ENCODE measurements at regions not wholly inside any gene's neighbourhood (a gene's known extent, or its start where the extent isn't known, plus 50 kb on each side); places are given as distances from the start of the nearest gene placed in this dataset.
"Not testable (repeated sequence)": the region's sequence is repeated elsewhere in the genome, so short reads cannot be mapped to it uniquely, and the experiment has no call there.

- Mint-ChIP-seq H3K4me3 (no peak overlapping the region), H3K36me3 (no peaks in the 10 kb centered on the region), H3K27ac (no peak overlapping the region), H3K9me3 (peaks cover 8% of the 10 kb centered on the region), H3K4me1 (ENCODE audit: low read depth) (no peaks in the 10 kb centered on the region), H3K27me3 (no peaks in the 10 kb centered on the region)
- intact Hi-C loops (cut with micrococcal nuclease): no loop called here
- ChIA-PET CTCF (no interaction called here), POLR2A (no interaction called here)
- no peak for DNase-seq
Measured at GRCh38 chr9:102941868-102942267, 53.3 kb upstream of the CYLC2 start.

GRCh38 chr9:102922526-102922925 lies 72.6 kb upstream of the CYLC2 start:
- intact Hi-C loops (cut with micrococcal nuclease): loop anchor here (10.0 kb wide), 1 partner anchor 92 kb away; no protein-coding TSS in a partner anchor
- H3K4me1 Mint-ChIP-seq (ENCODE audit: low read depth): no peaks in the 10 kb centered on the region
- CTCF ChIA-PET: no interaction called here
- no peaks in the 10 kb centered on the region for H3K36me3 Mint-ChIP-seq
- no peak overlapping the region for H3K27ac Mint-ChIP-seq
- H3K9me3 Mint-ChIP-seq: peaks cover 2% of the 10 kb centered on the region
- POLR2A ChIA-PET: no interaction called here
- DNase-seq: no peak
- H3K4me3 Mint-ChIP-seq: no peak overlapping the region
- no peaks in the 10 kb centered on the region for H3K27me3 Mint-ChIP-seq

- Mint-ChIP-seq H3K27ac (no peak overlapping the region), H3K4me1 (ENCODE audit: low read depth) (no peaks in the 10 kb centered on the region), H3K4me3 (no peak overlapping the region), H3K9me3 (peaks cover 14% of the 10 kb centered on the region), H3K36me3 (no peaks in the 10 kb centered on the region), H3K27me3 (no peaks in the 10 kb centered on the region)
- intact Hi-C loops (cut with micrococcal nuclease): no loop called here
- DNase-seq: no peak
- ChIA-PET CTCF (no interaction called here), POLR2A (no interaction called here)
Measured at GRCh38 chr9:102911185-102911584, 83.9 kb upstream of the CYLC2 start.

- intact Hi-C loops (cut with micrococcal nuclease); CTCF ChIA-PET; H3K27me3 Mint-ChIP-seq; DNase-seq; H3K27ac Mint-ChIP-seq; H3K4me1 Mint-ChIP-seq (ENCODE audit: low read depth); H3K4me3 Mint-ChIP-seq; POLR2A ChIA-PET; H3K36me3 Mint-ChIP-seq: not testable (repeated sequence)
- H3K9me3 Mint-ChIP-seq: peaks cover 31% of the 10 kb centered on the region
Measured at GRCh38 chr9:102905795-102906194, 89.3 kb upstream of the CYLC2 start.

GRCh38 chr9:102892025-102892424 lies 103.1 kb upstream of the CYLC2 start:
- H3K36me3 Mint-ChIP-seq: no peaks in the 10 kb centered on the region
- no peak for DNase-seq
- no peak overlapping the region for H3K27ac Mint-ChIP-seq
- no peaks in the 10 kb centered on the region for H3K27me3 Mint-ChIP-seq
- intact Hi-C loops (cut with micrococcal nuclease): no loop called here
- ChIA-PET POLR2A (no interaction called here), CTCF (no interaction called here)
- H3K4me3 Mint-ChIP-seq: no peak overlapping the region
- no peaks in the 10 kb centered on the region for H3K4me1 Mint-ChIP-seq (ENCODE audit: low read depth)
- H3K9me3 Mint-ChIP-seq: peaks cover 7% of the 10 kb centered on the region

GRCh38 chr9:102888747-102889146 lies 106.4 kb upstream of the CYLC2 start:
- CTCF ChIA-PET; H3K9me3 Mint-ChIP-seq; H3K27ac Mint-ChIP-seq; H3K36me3 Mint-ChIP-seq; H3K4me3 Mint-ChIP-seq; POLR2A ChIA-PET; H3K27me3 Mint-ChIP-seq; intact Hi-C loops (cut with micrococcal nuclease); DNase-seq; H3K4me1 Mint-ChIP-seq (ENCODE audit: low read depth): not testable (repeated sequence)

GRCh38 chr9:102875687-102876086 lies 119.4 kb upstream of the CYLC2 start:
- DNase-seq: no peak
- Mint-ChIP-seq H3K4me3 (no peak overlapping the region), H3K27ac (no peak overlapping the region), H3K4me1 (ENCODE audit: low read depth) (no peaks in the 10 kb centered on the region), H3K27me3 (no peaks in the 10 kb centered on the region), H3K9me3 (peaks cover 7% of the 10 kb centered on the region), H3K36me3 (no peaks in the 10 kb centered on the region)
- intact Hi-C loops (cut with micrococcal nuclease): no loop called here
- CTCF ChIA-PET: no interaction called here
- POLR2A ChIA-PET: no interaction called here

GRCh38 chr9:102867488-102867887 lies 127.6 kb upstream of the CYLC2 start:
- no peak overlapping the region for H3K27ac Mint-ChIP-seq
- POLR2A ChIA-PET: no interaction called here
- DNase-seq: no peak
- no peaks in the 10 kb centered on the region for H3K36me3 Mint-ChIP-seq
- H3K27me3 Mint-ChIP-seq: no peaks in the 10 kb centered on the region
- CTCF ChIA-PET: no interaction called here
- H3K4me3 Mint-ChIP-seq: no peak overlapping the region
- no peaks in the 10 kb centered on the region for H3K4me1 Mint-ChIP-seq (ENCODE audit: low read depth)
- intact Hi-C loops (cut with micrococcal nuclease): no loop called here
- H3K9me3 Mint-ChIP-seq: peaks cover 6% of the 10 kb centered on the region

- H3K27me3 Mint-ChIP-seq: no peaks in the 10 kb centered on the region
- H3K9me3 Mint-ChIP-seq: peaks cover 10% of the 10 kb centered on the region
- no peak overlapping the region for H3K27ac Mint-ChIP-seq
- ChIA-PET POLR2A (no interaction called here), CTCF (no interaction called here)
- H3K36me3 Mint-ChIP-seq: no peaks in the 10 kb centered on the region
- H3K4me3 Mint-ChIP-seq: no peak overlapping the region
- no peak for DNase-seq
- intact Hi-C loops (cut with micrococcal nuclease): no loop called here
- no peaks in the 10 kb centered on the region for H3K4me1 Mint-ChIP-seq (ENCODE audit: low read depth)
Measured at GRCh38 chr9:102862478-102862877, 132.7 kb upstream of the CYLC2 start.

- Mint-ChIP-seq H3K27me3 (no peaks in the 10 kb centered on the region), H3K9me3 (peaks cover 6% of the 10 kb centered on the region), H3K27ac (no peak overlapping the region), H3K4me1 (ENCODE audit: low read depth) (no peaks in the 10 kb centered on the region), H3K4me3 (no peak overlapping the region), H3K36me3 (no peaks in the 10 kb centered on the region)
- DNase-seq: no peak
- ChIA-PET POLR2A (no interaction called here), CTCF (no interaction called here)
- intact Hi-C loops (cut with micrococcal nuclease): no loop called here
Measured at GRCh38 chr9:102855641-102856040, 139.5 kb upstream of the CYLC2 start.

- ChIA-PET CTCF (no interaction called here), POLR2A (no interaction called here)
- intact Hi-C loops (cut with micrococcal nuclease): no loop called here
- H3K27ac Mint-ChIP-seq: no peak overlapping the region
- H3K4me3 Mint-ChIP-seq: no peak overlapping the region
- no peak for DNase-seq
- H3K9me3 Mint-ChIP-seq: peaks cover 13% of the 10 kb centered on the region
- H3K36me3 Mint-ChIP-seq: no peaks in the 10 kb centered on the region
- H3K27me3 Mint-ChIP-seq: no peaks in the 10 kb centered on the region
- H3K4me1 Mint-ChIP-seq (ENCODE audit: low read depth): no peaks in the 10 kb centered on the region
Measured at GRCh38 chr9:102845827-102846371, 149.2 kb upstream of the CYLC2 start.

GRCh38 chr9:102844716-102845115 lies 150.4 kb upstream of the CYLC2 start:
- intact Hi-C loops (cut with micrococcal nuclease): no loop called here
- CTCF ChIA-PET: no interaction called here
- H3K4me1 Mint-ChIP-seq (ENCODE audit: low read depth): no peaks in the 10 kb centered on the region

GRCh38 chr9:102842423-102842822 lies 152.7 kb upstream of the CYLC2 start:
- H3K4me1 Mint-ChIP-seq (ENCODE audit: low read depth): no peaks in the 10 kb centered on the region
- ChIA-PET POLR2A (no interaction called here), CTCF (no interaction called here)
- intact Hi-C loops (cut with micrococcal nuclease): no loop called here
- no peak for DNase-seq
- H3K4me3 Mint-ChIP-seq: no peak overlapping the region
- H3K9me3 Mint-ChIP-seq: peaks cover 7% of the 10 kb centered on the region
- no peak overlapping the region for H3K27ac Mint-ChIP-seq
- H3K36me3 Mint-ChIP-seq: no peaks in the 10 kb centered on the region
- no peaks in the 10 kb centered on the region for H3K27me3 Mint-ChIP-seq

More at GRCh38 chr9:102844716-102845115, 150.4 kb upstream of the CYLC2 start:
- Mint-ChIP-seq H3K9me3 (peaks cover 8% of the 10 kb centered on the region), H3K27ac (no peak overlapping the region), H3K4me3 (no peak overlapping the region), H3K36me3 (no peaks in the 10 kb centered on the region), H3K27me3 (no peaks in the 10 kb centered on the region)
- POLR2A ChIA-PET: no interaction called here
- DNase-seq: no peak

- DNase-seq: no peak
- intact Hi-C loops (cut with micrococcal nuclease): no loop called here
- Mint-ChIP-seq H3K9me3 (peaks cover 3% of the 10 kb centered on the region), H3K36me3 (no peaks in the 10 kb centered on the region), H3K4me1 (ENCODE audit: low read depth) (no peaks in the 10 kb centered on the region), H3K27me3 (no peaks in the 10 kb centered on the region), H3K27ac (no peak overlapping the region), H3K4me3 (no peak overlapping the region)
- CTCF ChIA-PET: no interaction called here
- POLR2A ChIA-PET: no interaction called here
Measured at GRCh38 chr9:102841376-102841775, 153.8 kb upstream of the CYLC2 start.
